GM23338 (cell line): ENCODE measurements at regions not wholly inside any gene's neighbourhood (a gene's known extent, or its start where the extent isn't known, plus 50 kb on each side); places are given as distances from the start of the nearest gene placed in this dataset.

Source experiments
- ATAC-seq: fragments of 200-7000 bp; cut with Tn5 transposase; 3 replicates; pipeline ENCODE4 v1.9.1; 2020
- DNase-seq: peaks from one replicate; pipeline ENCODE4 v3.0.0-alpha.2; 2015; ENCODE audit warnings: low spot score
- H2AFZ ChIP-seq: fragments of 200-600 bp; sonication (generic); 2 replicates; pipeline ENCODE4 v1.8.0; 2016; ENCODE audit warnings: antibody characterized with exemption, mild to moderate bottlenecking, moderate library complexity
- H3F3A ChIP-seq: fragments of 200-600 bp; sonication (generic); replicated peaks from 2 replicates; pipeline ENCODE4 v1.8.0; 2017; ENCODE audit warnings: antibody characterized with exemption, mixed run types, low read depth
- H3K27ac ChIP-seq: fragments of 200-600 bp; sonication (generic); 2 replicates; pipeline ENCODE4 v1.6.1; 2016; ENCODE audit warnings: low read depth
- H3K27me3 ChIP-seq: fragments of 200-600 bp; sonication (generic); 2 replicates; pipeline ENCODE4 v1.8.0; 2016; ENCODE audit warnings: mild to moderate bottlenecking, mixed run types, moderate library complexity; ENCODE audit not compliant: insufficient read depth
- H3K36me3 ChIP-seq: fragments of 200-600 bp; sonication (generic); 2 replicates; pipeline ENCODE4 v1.8.0; 2016; ENCODE audit warnings: mild to moderate bottlenecking; ENCODE audit not compliant: insufficient read depth
- H3K4me1 ChIP-seq: fragments of 200-600 bp; sonication (generic); 2 replicates; pipeline ENCODE4 v1.8.0; 2016; ENCODE audit warnings: mild to moderate bottlenecking, moderate library complexity; ENCODE audit not compliant: insufficient read depth
- H3K4me2 ChIP-seq: fragments of 200-600 bp; sonication (generic); 2 replicates; pipeline ENCODE4 v1.7.1; 2017; ENCODE audit warnings: mixed run types
- H3K4me3 ChIP-seq: fragments of 200-600 bp; sonication (generic); 2 replicates; pipeline ENCODE4 v1.6.1; 2016; ENCODE audit warnings: mixed run types
- H3K79me2 ChIP-seq: fragments of 200-600 bp; sonication (generic); replicated peaks from 2 replicates; pipeline ENCODE4 v1.8.0; 2017; ENCODE audit warnings: mild to moderate bottlenecking; ENCODE audit not compliant: insufficient read depth
- H3K9me2 ChIP-seq: fragments of 200-600 bp; sonication (generic); 2 replicates; pipeline ENCODE4 v1.8.0; 2017; ENCODE audit not compliant: insufficient read depth
- H4K20me1 ChIP-seq: fragments of 200-600 bp; sonication (generic); replicated peaks from 2 replicates; pipeline ENCODE4 v1.8.0; 2017; ENCODE audit warnings: mild to moderate bottlenecking; ENCODE audit not compliant: insufficient read depth
- H3K27ac Mint-ChIP-seq: 2 replicates; pipeline ENCODE4 v1.8.0; 2020; ENCODE audit warnings: inconsistent platforms, mild to moderate bottlenecking, moderate library complexity, mixed read lengths
- H3K27me3 Mint-ChIP-seq: 3 replicates; pipeline ENCODE4 v1.8.0; 2022; ENCODE audit warnings: low read depth, mild to moderate bottlenecking, moderate library complexity, mixed read lengths, inconsistent platforms; ENCODE audit not compliant: insufficient read depth, poor library complexity
- H3K36me3 Mint-ChIP-seq: 3 replicates; pipeline ENCODE4 v1.8.0; 2021; ENCODE audit warnings: low read depth, mild to moderate bottlenecking, inconsistent platforms, moderate library complexity, mixed read lengths
- H3K4me1 Mint-ChIP-seq: 3 replicates; pipeline ENCODE4 v1.8.0; 2020; ENCODE audit warnings: mild to moderate bottlenecking, inconsistent platforms, mixed read lengths
- H3K4me3 Mint-ChIP-seq: 3 replicates; pipeline ENCODE4 v1.8.0; 2021; ENCODE audit warnings: moderate library complexity, mild to moderate bottlenecking, inconsistent platforms, mixed read lengths
- H3K9me3 Mint-ChIP-seq: 3 replicates; pipeline ENCODE4 v1.8.0; 2020; ENCODE audit warnings: moderate library complexity, mild to moderate bottlenecking, inconsistent platforms, mixed read lengths
- CREB1 ChIP-seq: fragments of 250-450 bp; sonication (Bioruptor Pico); IDR thresholded peaks from 2 replicates; pipeline ENCODE4 v1.5.0; 2020; ENCODE audit warnings: low read depth, mild to moderate bottlenecking, moderate library complexity
- CTCF ChIP-seq, 2 experiments: fragments of 200-600 bp in 1 of 2; sonication (generic) in 1 of 2; conservative IDR thresholded peaks; 2 replicates each; pipeline versions ENCODE4 v1.5.1 to v1.6.1; 2016 to 2017; ENCODE audit warnings: antibody characterized with exemption in 2 of 2, low read depth in 2 of 2, mild to moderate bottlenecking in 2 of 2, moderate library complexity in 1 of 2
- ETS1 ChIP-seq: IDR thresholded peaks from 2 replicates; pipeline ENCODE4 v1.6.1; 2016; ENCODE audit warnings: antibody characterized with exemption
- EZH2 ChIP-seq: fragments of 200-600 bp; sonication (generic); IDR thresholded peaks from one replicate; pipeline ENCODE4 v1.8.0; 2017; ENCODE audit warnings: antibody characterized with exemption, mild to moderate bottlenecking, low read depth; ENCODE audit not compliant: unreplicated experiment
- EZH2phosphoT487 ChIP-seq: fragments of 200-600 bp; sonication (generic); IDR thresholded peaks from one replicate; pipeline ENCODE4 v1.8.1; 2018; ENCODE audit warnings: antibody characterized with exemption; ENCODE audit not compliant: unreplicated experiment
- JUNB ChIP-seq: IDR thresholded peaks from one replicate; pipeline ENCODE4 v1.6.1; 2016; ENCODE audit warnings: antibody characterized with exemption; ENCODE audit not compliant: unreplicated experiment
- NANOG ChIP-seq: IDR thresholded peaks from 2 replicates; pipeline ENCODE4 v1.6.1; 2016; ENCODE audit warnings: antibody characterized with exemption, borderline replicate concordance
- POLR2AphosphoS5 ChIP-seq: IDR thresholded peaks from 2 replicates; pipeline ENCODE4 v1.6.1; 2016; ENCODE audit warnings: antibody characterized with exemption, low read depth
- REST ChIP-seq: IDR thresholded peaks from one replicate; pipeline ENCODE4 v1.6.1; 2018; ENCODE audit warnings: antibody characterized with exemption; ENCODE audit not compliant: unreplicated experiment
- STAT1 ChIP-seq: IDR thresholded peaks from one replicate; pipeline ENCODE4 v1.6.1; 2016; ENCODE audit warnings: antibody characterized with exemption; ENCODE audit not compliant: unreplicated experiment
- ZNF114 ChIP-seq: fragments of 250-450 bp; sonication (Bioruptor Pico); IDR thresholded peaks from 2 replicates; pipeline ENCODE4 v1.5.0; 2020; ENCODE audit warnings: mild to moderate bottlenecking, moderate library complexity
- ZNF331 ChIP-seq: fragments of 250-450 bp; sonication (Bioruptor Pico); IDR thresholded peaks from 2 replicates; pipeline ENCODE4 v1.5.0; 2020; ENCODE audit warnings: low read depth, mild to moderate bottlenecking, moderate library complexity
- ZNF462 ChIP-seq: fragments of 250-450 bp; sonication (Bioruptor Pico); IDR thresholded peaks from 2 replicates; pipeline ENCODE4 v1.5.0; 2020; ENCODE audit warnings: mild to moderate bottlenecking, moderate library complexity

GRCh38 chr9:80926611-80927010 is 762.7 kb downstream of the TLE1 start:
- Mint-ChIP-seq H3K9me3 (peaks cover 3% of the 10 kb centered on the region; the same call in 1 of the 3 replicates), H3K36me3 (peaks cover 5% of the 10 kb centered on the region; the same call in 1 of the 3 replicates), H3K4me1 (peaks cover 2% of the 10 kb centered on the region; the same call in 2 of the 3 replicates), H3K4me3 (no peak overlapping the region), H3K27me3 (no peaks in the 10 kb centered on the region), H3K27ac (no peak overlapping the region)
- DNase-seq (no peak), ATAC-seq (no peak)
- H3K4me1 ChIP-seq = no peaks in the 10 kb centered on the region; the same call in 1 of the 2 replicates
- no peak overlapping the region for H3K4me2 ChIP-seq
- no peak overlapping the region for H3K27ac ChIP-seq
- peaks cover 14% of the 10 kb centered on the region; the same call in 1 of the 2 replicates for H3K9me2 ChIP-seq
- no peak overlapping the region for H3K4me3 ChIP-seq
- TF ChIP-seq EZH2phosphoT487 (no peak), ETS1 (no peak), CREB1 (CRISPR knock-in tag) (no peak), ZNF331 (no peak), NANOG (no peak), POLR2AphosphoS5 (no peak), REST (no peak), ZNF462 (no peak), STAT1 (no peak), CTCF (conservative IDR thresholded peaks at IDR 0.05; ENCODE audit: low read depth in 2 of 2) (no peak), JUNB (no peak), ZNF114 (CRISPR knock-in tag) (no peak), EZH2 (no peak)
- no peaks in the 10 kb centered on the region for H3K79me2 ChIP-seq
- H3K27me3 ChIP-seq = no peaks in the 10 kb centered on the region
- H2AFZ ChIP-seq = no peak overlapping the region
- no peaks in the 10 kb centered on the region for H3F3A ChIP-seq
- no peaks in the 10 kb centered on the region for H3K36me3 ChIP-seq
- no peaks in the 10 kb centered on the region for H4K20me1 ChIP-seq
